NCI-H146 (cell line): ENCODE measurements at regions not wholly inside any gene's neighbourhood (a gene's known extent, or its start where the extent isn't known, plus 50 kb on each side); places are given as distances from the start of the nearest gene placed in this dataset.
A peak's percentile ranks its signal among the peaks of the same experiment; 100 is the strongest.
"Not testable (repeated sequence)": the region's sequence is repeated elsewhere in the genome, so short reads cannot be mapped to it uniquely, and the experiment has no call there.

ENCODE experiments used
- DNase-seq: peaks from one replicate; lab custom pipeline; 2025; lab: John Stamatoyannopoulos, UW

DNA sequence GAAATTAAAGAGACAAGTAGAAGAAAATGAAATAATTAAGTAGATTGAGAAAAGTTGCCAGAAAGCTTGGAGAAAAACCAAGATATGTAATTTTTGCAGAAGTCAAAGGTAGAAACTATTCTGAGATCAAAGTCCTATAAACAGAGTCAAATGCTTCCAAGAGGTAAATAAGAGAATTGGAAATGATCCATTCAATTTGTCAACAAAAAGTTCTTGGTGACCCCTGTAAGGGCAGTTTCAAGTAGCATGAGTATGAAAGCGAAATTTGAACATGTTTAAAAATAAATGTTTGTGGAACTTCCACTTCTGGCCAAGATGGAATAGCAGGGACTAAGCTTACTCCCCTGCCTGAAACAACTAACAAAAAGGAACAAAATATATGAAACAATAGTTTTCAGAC lies 562.0 kb downstream of the SMARCA1 start:
- DNase-seq, result no peak

DNA sequence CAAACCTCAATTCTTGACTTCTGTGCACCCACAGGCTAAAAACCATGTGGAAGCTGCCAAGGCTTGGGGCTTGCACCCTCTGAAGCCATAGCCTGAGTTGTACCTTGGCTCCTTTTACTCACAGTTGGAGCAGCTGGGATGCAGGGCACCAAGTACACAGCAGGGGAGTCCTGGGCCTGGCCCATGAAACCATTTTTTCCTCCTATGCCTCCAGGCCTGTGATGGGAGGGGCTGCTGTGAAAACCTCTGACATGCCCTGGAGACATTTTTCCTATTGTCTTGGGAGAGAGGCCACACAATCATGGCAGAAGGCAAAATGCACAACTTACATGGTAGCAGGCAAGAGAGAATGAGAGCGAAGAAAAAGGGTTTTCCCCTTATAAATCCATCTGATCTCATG lies 568.6 kb downstream of the SMARCA1 start:
- DNase-seq, result not testable (repeated sequence)

DNA sequence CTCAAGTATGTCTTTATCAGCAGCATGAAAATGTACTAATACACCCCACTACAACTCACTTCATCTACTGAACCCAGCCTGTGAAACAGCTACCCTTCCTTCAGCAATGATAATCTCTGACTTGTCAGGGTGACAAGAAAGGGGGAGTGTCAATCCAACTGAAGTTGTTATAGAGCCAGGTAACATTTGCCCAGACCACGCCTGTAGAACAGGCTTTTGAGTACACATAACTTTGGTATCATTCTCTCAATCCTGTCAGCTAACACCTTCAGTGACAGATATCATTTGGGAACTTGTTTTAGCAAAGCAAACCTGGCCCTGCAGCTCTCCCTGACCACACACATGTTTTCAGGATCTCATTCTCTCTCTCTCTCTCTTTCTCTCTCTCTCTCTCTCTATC lies 592.2 kb downstream of the SMARCA1 start:
- DNase-seq, result no peak

DNA sequence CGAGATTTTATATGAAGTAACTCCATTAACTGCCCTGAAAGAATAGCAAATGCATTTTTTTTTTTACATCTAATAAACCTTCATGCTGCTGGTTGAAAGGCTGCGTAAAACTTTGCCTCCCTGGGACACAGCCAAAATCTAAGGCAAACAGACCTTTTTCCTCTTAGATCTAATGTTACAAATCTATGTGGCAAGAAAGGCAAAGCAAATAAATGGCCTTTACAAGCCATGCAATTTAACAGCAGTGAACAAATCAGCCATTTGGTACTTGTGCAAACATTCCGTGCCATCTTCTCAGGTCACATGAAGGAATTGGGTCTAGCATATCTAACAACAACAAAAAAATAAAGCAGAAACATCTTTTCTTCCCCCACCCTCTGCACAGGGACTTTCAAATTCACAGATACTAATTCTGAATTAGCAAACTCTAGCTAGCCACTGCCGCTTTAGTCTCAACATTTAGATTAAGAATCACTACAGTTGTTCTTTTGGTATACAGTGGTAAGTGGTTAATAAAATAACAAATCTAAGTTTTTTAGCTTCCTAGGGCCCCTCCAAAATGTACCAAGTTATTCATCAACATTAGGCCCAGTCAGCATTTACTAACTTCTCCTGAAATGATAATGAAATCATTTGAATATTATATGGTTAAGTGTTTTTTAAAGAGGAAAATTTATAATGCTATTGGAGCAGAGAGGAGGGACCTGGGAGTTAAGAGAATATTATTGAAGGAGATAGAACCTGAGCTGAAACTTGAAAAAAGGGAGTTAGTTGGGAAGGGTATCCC lies 593.8 kb downstream of the SMARCA1 start:
- DNase-seq, result peak; percentile 65

DNA sequence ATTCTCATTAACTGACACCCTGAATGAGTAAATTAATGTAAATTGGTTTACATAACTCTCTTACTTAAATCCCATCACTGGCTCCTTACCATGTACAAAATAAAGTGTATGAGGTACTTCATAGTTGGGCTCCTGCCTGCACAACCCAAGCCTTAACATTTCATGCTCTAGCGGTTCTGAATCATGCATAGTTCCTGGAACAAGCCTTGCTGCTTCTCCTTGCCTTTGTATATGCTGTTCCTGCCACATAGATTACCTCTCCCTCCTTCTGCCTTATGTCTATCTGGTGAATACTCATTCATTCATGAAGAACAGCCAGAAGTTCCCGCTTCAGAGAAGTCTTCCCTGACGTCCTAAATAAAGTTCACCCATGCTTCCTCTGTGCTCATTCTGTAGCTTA lies 594.7 kb downstream of the SMARCA1 start:
- DNase-seq, result no peak

DNA sequence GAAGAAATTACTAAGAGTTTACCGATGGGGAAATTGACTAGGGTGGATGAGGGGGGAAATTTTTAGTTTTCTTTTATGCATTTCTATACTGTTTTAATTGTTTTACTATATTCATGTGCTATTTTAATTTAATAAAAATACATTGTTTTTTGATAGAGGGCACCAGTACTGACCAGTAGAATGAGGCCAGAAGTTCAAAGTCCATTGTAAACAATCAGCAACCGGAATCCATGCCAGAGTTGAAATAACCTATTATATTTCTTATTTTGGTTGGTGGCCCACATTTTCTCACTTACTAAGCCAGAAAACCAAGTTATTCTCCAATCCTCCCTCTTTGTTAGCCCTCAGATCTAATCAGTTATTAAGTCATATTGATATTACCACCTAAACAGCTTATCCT lies 595.9 kb downstream of the SMARCA1 start:
- no peak for DNase-seq

DNA sequence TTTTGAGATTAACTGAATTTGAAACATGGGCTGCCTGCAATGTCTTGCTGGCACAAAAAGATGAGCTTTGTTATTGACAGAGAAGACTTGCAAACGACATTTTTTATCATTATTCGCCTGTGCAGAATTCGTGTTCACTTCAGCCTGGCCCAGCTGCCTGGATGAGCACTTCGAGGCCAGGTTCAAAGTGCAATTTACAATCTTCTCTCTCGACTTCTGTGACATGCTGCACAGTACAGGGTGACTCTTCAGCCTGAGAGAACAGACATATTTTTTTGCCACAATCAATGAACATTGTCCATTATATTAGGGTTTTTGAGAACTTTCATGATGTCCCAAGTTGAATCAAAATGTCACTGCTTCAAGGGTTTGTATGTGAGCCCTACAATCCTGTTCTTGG lies 616.5 kb downstream of the SMARCA1 start:
- no peak for DNase-seq

DNA sequence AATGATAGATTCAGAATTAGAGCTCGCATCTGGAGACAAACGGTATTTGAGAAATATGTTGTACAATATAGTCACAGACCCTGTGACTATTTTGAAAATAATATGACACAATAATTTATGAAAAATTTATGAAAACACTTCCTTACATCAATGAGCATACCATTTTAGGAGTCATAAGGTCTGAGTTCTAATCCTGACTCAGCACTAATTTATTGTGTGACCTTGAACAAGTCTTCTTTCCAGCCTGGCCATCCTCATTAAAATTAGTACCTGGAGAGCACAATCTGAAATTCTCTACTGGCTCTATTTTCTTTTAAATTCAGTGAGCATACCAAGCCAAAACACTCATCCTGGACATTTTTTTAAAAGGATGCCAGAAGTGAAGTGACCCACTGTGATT lies 622.3 kb downstream of the SMARCA1 start:
- no peak for DNase-seq

DNA sequence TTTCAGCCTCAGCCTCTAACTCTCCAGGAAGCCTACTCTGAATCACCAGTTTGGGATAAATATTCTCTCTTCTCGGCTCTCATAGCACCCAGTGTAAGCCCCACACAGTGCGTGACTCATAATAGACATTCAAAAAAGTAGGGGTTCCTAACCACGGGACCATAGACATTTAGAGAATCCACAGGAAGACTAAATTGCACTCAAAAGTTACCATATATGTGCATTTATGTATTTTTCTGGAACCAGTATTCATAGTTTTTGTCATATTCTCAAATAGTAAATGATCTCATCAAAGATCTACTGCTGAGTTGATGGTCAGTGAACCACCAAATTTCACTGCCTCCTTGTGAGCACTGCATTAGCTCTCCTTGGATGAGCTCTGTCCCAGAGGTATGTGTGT lies 625.7 kb downstream of the SMARCA1 start:
- DNase-seq, result no peak

DNA sequence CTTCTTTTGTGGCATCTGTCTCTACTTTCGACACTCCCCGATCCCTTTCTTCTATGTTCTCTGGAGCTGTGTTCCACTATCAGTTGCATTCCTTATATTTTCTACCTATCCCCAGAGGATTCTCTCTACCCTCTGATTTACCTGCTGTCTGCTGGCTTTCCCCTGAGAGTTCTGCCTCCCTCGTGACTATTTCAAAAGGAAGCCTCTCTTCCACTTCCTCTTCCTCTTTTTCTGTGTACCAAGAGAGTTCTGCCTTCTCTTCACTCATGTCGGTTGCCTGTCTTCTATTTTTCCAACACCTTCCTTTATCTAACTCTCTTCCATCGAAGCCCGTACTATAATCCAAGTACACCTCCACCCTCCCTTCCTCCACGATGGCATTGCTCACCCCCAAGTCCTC lies 631.7 kb downstream of the SMARCA1 start:
- DNase-seq, result no peak

DNA sequence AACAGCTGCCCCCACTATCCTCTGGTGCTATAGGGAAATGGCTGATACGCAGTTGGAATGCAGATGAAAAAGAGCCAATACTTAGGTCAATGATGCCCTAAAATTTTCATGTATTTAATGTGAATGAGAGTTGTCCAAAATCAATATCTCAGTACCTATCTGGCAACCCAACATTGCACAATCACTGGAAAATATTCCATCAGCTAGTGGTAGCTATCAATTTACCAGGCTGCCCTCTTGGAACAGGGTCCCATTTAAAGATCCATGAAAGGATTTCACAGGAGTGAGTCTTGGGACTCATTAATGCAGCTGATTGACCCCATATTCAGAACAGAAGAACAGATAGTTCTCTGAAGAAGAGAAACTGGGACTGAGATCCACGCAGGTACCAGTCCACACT lies 638.9 kb downstream of the SMARCA1 start:
- DNase-seq, result no peak

DNA sequence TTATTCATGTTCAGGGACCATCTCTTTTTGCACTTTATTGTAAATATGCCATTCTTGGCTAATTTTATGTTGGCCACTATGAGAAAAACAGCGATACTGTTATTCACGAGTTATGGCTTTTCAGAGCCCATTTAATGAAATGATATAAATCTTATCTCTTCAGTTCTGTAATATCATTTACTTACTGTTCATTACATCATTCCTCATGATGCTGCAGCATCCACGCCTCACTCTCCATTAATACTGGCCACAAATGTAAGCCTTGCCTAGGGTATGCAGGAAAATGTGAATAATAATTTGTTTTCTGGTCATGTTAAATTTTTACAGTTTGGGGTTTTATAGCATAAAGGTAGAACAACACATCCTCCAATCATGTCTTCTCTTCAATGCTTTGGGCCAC lies 639.6 kb downstream of the SMARCA1 start:
- DNase-seq, result no peak

DNA sequence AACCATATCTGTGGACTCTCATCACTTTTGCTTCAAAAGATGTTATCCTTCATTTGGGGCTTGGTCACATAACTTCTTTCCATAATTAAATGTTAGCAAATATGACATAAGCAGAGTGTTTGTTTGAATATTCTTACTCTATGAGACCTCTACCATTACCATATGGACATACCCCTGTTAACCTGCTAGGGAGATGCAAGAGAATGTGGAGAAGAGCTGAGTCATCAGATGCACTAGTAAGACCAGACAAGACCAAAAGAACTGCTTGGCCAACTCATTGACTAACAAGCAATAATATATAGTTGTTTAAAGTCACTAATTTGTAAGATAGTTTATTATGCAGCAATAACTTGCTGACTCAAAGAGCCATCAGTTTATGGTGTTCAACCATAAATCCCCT lies 652.9 kb downstream of the SMARCA1 start:
- no peak for DNase-seq

DNA sequence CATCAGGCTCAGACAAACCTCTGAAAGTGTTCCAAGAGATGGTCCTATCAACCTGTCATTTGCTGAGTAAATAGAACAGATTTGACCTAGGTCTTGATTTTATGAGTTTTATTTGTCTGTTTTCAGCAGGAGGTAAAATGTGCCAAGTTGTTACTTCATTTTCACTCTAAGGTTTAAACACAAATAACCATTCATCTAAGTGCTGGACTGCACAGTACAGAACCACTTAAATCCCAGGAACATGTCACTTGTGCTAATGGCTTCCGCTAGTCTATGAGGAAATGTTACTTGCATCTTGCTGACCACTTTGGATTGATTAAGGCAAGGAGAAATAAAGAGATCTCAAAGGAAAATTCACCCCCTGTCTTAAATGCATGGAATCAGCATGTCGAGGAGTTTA lies 660.7 kb downstream of the SMARCA1 start:
- no peak for DNase-seq

DNA sequence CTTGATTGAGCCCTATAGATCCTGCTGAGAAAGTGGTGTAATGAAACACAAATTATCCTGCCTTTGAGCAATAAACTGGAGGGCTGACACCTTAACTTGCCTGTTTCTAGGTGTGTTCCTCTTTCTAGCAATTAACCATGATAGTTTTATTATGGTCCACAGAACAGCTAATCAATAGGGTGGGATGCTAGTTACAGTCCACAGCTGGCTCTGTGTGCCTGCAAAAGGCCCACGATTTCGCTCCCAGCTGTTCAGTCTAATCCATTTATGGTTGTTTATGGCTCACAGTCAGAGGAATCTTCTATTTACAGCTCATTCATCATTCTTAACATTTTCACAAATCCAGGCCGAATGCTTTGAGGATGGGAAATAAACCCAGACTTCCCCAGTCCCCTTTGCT lies 674.9 kb downstream of the SMARCA1 start:
- no peak for DNase-seq

DNA sequence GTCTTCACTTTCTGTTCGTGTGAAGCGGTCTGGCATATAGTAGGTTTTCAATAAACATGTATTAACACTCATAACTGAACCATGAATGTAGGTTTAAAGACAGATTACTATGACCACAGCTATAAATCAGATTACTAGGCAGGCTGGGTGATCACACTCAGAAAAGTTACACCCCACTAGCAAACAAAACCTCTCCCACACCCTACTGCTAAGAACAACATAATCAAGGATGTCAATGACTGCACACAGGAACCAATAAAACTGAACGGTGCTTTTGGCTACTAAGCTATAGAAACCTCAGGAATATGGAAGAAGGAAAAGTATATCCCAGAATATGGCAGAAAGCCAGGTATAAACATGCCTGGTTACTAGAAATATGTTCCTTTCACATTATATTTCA lies 676.9 kb downstream of the SMARCA1 start:
- no peak for DNase-seq

DNA sequence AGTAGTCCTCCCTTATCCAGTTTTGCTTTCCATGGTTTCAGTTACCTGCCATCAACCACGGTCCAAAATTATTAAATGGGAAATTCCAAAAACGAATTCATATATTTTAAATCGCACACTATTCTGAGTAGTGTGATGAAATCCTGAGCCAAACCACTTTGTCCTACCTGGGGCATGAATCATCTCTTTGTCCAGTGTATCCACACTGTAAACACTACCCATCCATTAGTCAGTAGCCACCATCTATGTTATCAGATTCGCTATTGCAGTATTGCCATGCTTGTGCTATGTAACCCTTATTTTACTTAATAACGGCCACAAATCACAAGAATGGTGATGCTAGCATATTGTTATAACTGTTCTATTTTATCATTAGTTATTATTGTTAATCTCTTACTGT lies 704.6 kb downstream of the SMARCA1 start:
- DNase-seq, result no peak

DNA sequence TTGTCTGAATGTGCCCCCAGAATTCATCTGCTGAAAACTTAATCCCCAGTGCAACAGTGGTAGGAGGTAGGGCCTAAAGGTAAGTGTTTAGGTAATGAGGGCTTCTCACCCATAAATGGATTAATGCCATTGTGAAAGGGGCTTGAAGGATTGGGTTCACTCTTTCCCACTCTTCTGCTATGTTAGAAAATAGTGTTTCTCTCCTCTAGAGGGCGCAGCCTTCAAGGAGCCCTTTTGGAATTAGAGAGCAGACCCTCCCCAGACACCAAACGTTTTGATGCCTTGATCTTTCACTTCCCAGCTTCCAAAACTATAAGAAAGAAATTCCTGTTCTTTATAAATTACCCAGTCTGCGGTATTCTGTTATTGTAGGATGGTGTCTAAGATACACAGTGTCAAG lies 706.4 kb downstream of the SMARCA1 start:
- DNase-seq, result peak; percentile 2

DNA sequence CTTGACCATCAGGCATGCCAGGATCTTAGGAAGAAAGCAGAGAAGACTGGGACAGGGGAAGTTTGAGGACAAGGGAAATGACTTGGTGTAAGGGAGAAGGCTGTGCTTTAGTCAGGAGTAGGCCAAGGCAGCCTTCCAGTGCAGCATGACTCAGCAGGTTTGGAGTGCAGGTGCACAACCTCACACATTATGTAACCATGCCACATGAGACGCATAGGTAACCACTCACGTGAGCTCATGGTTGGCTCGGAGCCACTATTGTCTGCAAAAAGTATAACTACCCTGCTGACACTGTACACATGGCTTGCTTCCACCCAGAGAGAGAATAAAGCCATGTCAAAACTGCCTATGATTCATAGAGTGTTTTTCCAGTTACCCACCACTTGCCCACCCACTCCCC lies 715.9 kb downstream of the SMARCA1 start:
- no peak for DNase-seq

DNA sequence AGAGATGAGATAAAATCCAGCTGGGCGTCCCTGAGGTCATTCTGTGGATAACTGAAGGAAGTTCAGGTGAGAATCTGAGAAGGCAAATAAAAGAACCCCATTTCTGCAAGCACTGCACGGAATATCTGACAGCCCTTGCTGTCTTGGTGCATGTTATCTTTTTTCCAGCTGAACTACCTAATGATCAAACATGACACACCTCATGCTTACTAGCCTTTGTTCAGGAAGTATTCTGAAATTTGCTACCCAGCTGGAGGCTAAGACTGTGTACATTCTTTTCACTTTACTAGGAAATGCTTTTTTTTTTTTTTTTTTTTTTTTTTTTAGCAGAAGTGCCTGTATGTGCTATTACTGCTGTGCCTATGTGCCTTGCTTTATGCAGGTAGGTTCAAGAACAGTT lies 718.1 kb downstream of the SMARCA1 start:
- DNase-seq, result peak; percentile 52

DNA sequence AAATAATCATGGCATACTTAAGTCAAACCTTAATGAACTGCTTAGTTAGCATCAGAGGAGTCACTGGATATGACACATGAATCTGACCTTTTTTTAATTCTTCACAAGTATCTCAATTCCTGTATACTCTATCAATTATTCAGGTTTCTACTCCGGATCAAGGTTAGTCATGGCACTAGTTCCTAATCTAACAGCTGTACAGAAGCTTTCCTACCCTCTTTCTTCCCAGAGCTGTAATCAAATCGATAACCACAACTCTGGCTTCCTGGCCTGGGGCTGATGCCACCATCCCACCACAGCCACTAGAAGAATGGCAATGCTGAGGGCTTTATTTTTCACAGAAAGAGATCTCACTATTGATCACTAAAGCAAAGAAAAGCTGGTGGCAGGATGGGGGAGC lies 718.5 kb downstream of the SMARCA1 start:
- DNase-seq, result no peak

DNA sequence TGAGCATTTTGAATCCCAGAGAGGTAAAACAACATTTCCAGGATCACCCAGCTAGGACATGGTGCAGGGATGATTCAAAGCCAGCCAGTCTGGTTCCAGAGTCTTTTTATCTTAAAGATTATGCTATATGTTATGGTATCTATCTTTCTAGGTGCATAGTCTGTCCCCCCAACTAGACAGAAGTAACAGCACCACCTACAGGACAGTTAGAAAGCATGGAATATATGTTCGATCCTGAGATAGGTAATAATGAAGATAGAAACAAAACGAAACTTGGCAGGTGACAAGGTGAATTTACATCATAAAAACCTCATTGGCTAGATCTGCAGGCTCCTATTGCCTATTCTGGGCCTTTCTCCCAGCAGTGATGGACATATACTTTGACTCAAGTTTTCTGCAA lies 723.2 kb downstream of the SMARCA1 start:
- DNase-seq, result peak; percentile 5

DNA sequence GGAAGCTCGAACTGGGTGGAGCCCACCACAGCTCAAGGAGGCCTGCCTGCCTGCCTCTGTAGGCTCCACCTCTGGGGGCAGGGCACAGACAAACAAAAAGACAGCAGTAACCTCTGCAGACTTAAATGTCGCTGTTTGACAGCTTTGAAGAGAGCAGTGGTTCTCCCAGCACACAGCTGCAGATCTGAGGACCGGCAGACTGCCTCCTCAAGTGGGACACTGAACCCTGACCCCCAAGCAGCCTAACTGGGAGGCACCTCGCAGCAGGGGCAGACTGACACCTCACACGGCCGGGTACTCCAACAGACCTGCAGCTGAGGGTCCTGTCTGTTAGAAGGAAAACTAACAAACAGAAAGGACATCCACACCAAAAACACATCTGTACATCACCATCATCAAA lies 730.9 kb upstream of the ACTRT1 start:
- not testable (repeated sequence) for DNase-seq

DNA sequence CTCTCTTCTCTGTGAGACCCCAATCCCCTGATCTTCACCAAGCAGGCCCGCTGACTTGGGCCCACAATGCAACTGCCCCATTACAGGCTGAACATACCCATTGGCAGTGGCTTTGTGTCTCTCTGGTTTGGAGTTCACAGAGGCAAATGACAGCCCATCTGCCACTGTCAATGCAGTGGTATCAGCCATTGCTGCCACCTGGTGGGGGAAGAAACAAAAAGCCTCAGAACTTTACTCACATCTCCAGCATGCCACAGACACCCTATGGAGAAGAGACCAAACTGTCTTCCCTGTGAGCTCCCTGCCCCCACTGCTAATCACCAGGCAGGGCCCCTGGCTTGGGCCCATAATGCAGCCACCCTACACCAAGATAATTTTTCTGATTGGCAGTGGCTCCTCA lies 729.3 kb upstream of the ACTRT1 start:
- DNase-seq, result peak; percentile 3

DNA sequence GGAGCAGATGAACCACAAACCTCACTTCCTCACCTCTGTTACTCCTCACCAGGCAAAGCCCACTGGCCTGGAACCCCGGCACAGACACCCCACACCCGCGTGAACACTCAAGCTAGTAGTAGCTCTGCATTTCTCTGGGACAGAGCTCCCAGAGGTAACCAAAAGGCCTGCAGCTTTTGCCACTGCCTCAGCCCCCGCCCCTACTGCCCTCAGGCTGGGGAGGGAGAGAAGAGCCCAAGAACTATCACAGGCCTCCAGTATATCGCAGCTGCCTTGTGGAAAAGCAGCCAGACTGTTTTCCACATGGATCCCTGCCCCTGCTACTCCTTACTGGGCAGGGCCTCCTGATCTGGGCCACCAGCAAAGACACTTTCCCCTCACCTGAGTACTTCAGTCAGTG lies 728.7 kb upstream of the ACTRT1 start:
- no peak for DNase-seq
